ENCODE measurements at regions not wholly inside any gene's neighbourhood (a gene's known extent, or its start where the extent isn't known, plus 50 kb on each side); places are given as distances from the start of the nearest gene placed in this dataset.

DNA sequence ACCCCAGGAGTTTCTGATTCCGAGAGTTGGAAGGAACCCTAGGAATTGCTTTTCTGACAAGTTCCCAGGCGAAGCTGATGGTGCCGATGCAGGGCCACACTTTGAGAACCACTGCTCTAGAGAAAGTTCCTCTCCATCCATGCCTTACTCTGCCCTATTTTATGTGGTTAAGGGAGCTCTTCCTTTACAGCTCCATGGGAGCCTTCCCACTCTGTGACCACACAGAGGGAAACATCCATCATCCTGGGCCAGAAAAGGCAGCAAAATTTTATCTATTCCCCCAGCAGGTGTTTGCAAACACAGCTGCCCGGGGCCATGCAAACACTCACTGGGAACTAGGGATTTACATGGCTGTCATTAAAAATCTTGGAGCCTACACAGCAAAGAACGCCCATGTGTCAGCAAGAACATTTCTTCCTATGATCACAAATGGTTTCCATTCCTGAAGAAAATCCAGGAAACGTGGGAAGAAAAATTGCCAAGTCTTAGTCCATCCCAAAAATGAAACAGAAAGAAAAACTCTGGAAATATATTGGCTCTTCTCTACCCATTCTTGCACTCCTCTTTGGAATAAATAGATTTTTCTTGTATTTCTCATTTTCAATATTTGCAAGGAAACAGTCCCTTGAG lies 252.7 kb downstream of the PMP22 start:
- TF ChIP-seq, protein P1, sequence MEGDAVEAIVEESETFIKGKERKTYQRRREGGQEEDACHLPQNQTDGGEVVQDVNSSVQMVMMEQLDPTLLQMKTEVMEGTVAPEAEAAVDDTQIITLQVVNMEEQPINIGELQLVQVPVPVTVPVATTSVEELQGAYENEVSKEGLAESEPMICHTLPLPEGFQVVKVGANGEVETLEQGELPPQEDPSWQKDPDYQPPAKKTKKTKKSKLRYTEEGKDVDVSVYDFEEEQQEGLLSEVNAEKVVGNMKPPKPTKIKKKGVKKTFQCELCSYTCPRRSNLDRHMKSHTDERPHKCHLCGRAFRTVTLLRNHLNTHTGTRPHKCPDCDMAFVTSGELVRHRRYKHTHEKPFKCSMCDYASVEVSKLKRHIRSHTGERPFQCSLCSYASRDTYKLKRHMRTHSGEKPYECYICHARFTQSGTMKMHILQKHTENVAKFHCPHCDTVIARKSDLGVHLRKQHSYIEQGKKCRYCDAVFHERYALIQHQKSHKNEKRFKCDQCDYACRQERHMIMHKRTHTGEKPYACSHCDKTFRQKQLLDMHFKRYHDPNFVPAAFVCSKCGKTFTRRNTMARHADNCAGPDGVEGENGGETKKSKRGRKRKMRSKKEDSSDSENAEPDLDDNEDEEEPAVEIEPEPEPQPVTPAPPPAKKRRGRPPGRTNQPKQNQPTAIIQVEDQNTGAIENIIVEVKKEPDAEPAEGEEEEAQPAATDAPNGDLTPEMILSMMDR (IDR thresholded peaks at IDR 0.05) = no peak
- no peak for TF ChIP-seq POLR2A (IDR thresholded peaks at IDR 0.05)

All from breast epithelium (tissue), 3 donors.